HG03159 (cell line): ENCODE measurements at regions not wholly inside any gene's neighbourhood (a gene's known extent, or its start where the extent isn't known, plus 50 kb on each side); places are given as distances from the start of the nearest gene placed in this dataset.

Experiments used
- ATAC-seq: cut with Tn5 transposase; IDR thresholded peaks from one replicate; pipeline ENCODE4 v1.9.1; 2021; ENCODE audit warnings: mild to moderate bottlenecking, moderate library complexity; ENCODE audit not compliant: unreplicated experiment

DNA sequence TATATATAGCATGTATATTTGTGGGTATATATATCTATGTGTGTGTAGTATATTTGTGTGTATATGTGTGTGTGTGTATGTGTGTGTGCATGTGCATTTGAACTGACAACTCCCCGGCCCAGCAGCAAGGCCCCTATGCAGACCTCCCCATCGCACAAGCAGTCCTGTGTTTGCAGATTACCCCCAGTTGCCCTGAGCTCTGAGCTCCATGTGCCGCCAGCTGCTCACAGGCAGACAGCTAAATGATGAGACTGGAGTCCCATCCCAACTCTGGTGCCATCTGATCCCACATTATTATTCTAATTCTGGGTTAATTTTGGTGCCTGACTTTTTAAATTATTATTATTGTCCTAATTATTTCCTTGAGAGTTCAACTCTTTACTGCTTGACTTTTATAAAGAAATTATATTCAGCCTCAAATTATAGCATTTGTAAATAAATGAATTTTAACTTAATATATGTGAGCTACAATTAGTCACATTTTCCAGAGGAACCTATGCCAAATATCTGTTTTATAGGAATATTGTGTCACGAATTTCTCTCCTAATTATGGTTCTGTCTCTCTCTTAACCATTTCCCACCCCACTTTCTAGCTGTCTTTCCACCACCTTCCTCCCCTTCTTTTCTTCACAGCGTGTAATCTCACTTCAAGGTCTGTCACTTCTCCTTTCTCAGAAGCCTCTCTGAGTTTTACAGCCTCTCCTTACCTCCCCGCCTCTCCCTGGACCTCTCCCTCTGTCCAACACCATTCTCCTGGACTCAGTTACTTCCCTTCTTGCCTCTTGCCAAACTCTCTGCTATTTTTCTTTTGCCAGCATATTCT lies 90.6 kb upstream of the SYNDIG1 start:
- ATAC-seq = no peak

DNA sequence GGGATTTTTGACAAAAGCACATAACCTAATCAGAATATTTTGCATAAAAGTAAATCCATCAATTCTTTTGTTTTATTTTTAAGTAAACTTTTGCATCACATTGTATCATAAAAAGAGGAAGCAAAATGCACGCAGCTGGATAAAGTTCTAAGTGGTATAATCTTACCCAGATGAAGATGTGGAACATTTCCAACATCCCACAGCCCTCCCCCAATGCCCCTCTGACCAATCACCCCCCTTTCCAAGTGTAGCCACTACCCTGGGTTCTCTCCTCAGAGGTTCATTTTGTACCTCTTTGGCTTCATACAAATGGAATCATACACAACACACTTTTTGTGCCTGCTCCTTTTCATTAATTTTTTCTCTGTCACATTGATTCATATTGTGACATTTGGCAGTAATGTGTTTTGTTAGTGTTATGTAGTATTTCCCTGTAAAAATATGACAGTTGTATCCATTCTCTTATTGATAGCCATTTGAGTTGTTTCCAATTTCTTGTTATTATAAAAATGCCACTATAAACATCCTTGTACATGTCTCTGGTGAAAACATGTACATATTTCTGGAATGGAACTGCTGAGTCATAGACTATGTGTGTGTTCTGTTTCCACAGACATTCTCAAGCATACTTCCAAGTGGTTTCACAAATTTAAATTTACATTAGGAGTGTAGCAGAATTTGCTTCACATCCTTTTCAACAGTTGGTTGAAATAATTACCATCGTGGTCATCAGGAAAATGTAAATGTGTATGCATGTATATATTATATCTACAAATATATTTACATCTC lies 92.9 kb upstream of the SYNDIG1 start:
- ATAC-seq = no peak

DNA sequence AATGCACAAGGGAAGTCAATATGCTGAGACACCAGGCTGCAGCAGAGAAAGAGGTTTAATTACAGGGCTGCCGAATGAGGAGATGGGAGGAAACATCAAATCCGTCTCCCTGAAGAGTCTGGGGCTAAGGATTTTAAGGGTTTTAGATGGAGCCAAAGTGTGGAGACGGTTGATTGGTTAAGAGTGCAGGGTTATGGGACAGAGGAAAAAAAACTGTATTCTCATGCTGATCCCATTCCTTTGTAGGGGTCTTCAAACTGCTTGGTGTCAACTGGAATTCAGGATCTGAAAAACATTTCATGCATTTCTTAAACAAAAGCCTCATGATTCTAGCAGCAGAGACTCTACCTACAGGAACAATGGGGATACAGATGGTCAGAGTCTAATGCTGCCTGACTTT lies 96.1 kb upstream of the SYNDIG1 start:
- no peak for ATAC-seq

DNA sequence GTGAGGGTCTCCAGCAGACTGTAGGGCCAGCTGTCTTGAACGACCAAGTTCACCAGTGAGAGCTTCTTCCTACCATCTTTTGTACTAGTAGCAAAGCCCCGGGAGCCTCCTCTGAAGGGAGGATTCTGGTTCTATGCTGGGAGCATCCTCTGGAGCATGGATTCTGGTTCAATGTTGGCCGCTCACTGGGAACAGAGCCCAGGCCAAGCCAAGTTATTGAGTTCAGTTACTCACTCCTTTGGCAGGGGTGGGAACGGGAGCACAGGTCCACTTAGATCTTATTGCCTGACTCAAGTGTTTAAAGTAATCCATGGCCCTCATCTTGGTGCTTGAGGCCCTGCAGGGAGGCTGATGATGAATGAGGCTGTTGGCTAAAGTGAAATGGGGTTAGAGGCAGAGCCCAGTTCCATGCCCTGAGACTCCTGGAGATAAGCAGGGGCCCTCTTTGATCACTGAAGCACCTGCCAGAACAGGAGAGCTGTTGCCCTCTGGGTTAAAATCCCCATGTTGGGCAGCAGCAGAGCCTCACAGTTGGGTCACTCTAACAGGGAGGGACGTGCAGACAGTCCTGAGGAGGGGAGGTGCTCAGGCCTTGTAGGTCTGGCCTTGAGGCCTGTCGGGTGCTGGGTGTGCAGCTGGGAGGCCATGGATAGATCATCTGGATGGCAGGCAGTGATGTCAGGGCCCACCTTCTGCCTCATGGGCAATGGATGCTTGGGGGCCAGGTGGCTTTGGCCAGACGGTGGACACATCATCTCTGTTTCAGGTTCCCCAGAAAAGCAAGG lies 98.3 kb upstream of the SYNDIG1 start:
- no peak for ATAC-seq

DNA sequence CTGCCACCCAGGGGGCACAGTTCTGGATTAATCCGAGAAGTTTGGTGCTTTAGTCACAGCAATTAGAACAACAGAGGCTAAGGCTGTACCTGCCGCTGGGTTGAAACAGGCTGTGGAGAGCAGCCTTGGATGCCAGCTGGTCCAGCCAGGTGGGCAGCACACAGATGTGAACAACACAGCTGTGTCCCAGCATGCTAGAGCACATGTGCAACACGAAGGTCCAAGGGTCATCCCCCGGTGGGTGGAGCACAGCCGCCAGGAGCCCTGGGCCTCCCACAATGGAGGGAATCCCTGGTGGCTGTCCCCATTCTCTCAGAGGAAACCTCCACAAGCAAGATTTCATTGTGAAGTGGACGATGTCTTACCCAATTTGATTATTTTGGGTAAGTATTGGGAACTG lies 99.2 kb upstream of the SYNDIG1 start:
- ATAC-seq = no peak

DNA sequence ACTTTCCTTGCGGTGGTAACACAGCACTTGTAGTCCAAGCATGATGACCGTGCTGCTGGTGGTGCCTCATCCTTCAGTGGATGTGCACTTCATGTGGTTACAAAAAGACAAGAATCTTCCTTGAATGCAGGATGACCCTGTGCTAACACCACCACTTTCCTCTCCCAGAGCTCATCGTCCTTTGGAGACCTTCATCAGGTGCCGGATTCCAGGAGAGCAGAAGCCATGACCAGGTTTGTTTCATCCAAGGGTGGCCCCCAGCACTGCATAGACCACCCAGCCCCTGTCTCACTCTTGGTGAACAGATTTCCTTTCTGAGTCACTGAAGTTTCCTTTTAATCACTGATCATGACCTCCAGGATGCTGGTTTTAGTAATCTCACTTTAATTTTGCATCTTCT lies 101.2 kb upstream of the SYNDIG1 start:
- ATAC-seq = no peak

DNA sequence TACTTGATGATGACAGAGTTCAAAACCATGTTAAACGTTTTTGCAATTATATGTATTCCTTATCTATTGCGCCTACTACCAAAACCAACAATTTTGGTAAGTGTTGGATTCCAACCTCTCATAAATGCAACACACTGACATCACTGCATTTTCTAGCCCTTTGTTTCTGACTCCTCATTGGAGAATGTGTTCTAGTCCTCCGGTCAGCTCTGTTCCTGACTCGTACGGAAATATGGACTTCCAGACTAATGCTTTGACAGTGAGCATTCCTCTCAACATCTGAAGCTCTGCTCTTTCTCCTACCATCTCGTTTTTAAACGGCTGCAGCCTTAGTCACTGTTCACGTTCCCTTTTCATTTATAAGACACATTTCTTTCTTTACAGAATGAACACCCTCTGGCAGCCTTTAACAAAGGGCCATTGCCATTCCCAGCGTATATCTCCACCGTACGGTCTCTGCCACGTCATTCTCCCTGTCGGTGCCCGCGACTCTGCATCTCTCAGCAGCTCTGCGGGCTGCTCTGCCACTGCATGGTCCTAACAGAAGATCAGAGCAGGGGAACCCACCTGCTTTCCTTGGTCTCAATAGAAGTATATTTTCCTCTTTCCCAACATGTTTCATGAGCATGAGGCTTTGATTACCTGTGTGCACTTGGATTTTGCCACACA lies 103.0 kb upstream of the SYNDIG1 start:
- no peak for ATAC-seq

DNA sequence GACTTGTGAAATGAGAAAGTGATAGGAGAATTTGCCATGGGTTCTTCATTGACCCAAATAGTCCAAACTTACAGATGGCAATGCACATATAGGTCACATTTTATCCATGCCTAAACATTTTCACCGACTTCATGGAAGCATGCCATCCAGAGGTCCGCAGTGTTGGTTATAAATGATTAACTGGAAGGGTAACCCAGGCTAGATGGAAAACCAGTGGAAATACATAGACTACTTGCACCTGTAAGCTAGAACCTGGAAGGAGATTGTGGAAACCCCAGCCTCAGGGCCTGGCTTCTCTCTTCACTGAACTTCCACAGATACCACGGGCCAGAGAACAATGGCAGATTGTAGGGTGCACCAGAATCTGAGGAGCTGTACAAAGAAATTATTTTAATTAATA lies 103.8 kb upstream of the SYNDIG1 start:
- ATAC-seq = no peak

DNA sequence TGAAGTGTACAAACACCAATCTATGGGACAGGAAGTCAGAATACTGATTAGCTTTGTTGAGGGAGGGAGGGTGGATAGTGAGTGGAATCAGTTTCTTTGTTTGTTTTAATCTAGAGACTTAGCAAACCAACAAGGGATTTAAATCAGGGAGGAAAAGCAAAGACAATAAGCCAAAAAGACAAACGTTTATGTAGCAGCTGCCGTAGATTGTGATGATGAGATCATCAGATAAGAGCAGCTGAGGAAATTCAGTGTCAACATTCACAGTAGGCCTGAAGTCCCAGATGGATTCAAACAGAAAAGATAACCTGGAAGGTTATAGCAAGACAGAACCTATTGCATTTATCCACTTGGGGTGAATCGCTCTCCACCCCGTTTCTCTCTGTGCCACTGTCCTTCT lies 104.9 kb upstream of the SYNDIG1 start:
- no peak for ATAC-seq

DNA sequence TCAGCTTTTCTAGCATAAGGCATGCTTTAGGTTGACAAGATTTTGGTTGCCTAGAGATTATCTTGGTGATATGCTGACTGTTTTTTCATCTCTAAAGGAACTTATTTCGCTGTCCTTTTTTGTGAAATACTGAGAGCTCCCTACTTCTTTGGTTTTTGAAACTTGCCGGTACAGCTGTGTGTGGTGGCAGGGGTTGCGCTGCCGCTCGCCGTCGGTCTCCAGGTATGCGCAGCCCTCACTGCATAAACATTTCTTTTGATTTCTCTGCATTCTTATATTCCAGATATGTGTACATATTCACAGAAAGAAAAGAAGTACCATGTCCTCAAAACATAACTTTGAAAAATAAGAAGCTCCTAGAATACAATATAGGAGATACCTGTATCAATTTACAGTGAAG lies 106.4 kb upstream of the SYNDIG1 start:
- ATAC-seq = no peak

DNA sequence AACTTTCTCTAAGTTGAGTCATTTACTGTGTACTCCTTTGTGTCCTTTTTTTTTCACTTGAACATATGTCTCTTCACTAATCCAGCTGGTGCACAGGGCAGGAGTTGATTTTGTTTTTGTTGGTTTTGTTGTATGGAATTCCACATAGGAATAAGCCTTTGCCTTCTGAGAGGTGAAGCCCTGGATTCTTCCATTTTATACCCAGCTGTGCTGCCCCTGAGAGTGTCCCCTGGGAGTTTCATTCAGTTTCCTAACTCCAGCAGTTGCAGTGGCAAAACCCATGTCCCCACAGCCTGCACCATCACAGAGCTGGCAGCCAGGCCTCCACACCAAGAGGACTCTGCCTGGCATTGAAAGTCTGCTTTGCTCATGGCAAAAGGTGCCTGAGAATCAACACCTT lies 107.3 kb upstream of the SYNDIG1 start:
- ATAC-seq = no peak

DNA sequence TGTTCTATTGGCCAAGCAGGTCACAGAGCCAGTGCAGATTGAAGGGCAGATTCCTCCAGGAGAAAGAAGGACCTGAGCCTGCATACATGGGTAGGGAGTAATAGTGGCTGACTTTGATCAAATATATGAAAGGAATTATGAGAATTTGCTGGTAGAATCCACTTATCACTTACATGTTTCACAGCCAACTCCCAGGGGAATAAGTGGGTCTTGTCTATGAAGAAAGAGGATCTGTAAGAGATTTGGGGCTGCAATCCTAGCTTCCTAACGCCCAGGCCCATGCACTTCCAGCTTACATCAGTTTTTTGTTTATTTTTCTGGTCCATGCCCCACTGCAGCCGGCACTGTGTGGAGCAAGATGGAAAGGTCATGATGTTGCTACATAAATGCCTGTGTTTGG lies 107.9 kb upstream of the SYNDIG1 start:
- no peak for ATAC-seq

DNA sequence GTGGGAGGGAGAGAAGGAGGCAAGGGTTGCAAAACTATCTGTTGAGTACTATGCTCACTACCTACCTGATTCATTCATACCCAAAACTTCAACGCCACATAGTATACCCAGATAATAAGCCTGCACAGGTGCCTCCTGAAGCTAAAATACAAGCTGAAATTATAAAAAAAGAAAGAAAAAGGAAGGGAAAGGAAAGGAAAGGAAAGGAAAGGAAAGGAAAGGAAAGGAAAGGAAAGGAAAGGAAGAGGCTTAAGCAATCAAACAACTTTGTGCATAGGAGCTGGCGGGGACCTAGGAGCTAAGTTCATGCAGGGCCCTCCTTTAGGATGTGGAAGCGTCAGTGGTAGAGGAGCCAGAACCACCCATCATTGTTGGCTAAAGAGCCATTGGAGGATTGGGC lies 108.9 kb upstream of the SYNDIG1 start:
- no peak for ATAC-seq

DNA sequence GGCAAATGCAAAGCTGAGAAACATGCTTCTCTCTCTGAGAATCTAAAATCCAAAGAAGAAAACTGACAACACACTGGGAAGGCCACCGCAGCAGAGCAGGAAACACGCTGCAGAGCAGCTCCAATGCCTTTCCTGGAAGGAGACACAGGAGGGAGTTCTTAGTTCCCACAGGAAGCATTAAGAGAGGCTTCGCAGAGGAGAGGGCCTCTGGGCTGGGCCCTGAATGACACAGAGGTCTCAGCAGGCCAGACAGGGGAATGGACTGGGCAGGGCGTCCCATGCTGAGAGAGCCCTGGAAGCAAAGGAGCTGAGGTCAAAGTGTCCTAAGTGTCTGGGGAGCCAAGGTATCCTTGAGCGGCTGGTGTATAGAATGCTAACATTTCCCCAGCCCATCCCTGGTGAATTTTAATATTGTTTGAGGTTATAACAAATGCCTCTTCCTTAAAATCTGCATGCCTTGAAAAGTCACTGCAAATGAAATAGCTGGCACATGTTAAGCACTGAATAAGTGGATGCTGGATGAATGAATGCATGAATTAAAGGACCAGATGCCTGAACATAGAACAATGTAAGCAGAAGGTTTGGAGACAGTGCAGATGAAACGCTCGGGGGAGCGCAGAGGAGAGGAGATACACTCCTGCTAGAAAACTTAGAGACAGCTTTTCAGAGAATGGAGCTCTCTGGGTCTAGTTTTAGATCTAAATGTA lies 110.0 kb upstream of the SYNDIG1 start:
- ATAC-seq = no peak

DNA sequence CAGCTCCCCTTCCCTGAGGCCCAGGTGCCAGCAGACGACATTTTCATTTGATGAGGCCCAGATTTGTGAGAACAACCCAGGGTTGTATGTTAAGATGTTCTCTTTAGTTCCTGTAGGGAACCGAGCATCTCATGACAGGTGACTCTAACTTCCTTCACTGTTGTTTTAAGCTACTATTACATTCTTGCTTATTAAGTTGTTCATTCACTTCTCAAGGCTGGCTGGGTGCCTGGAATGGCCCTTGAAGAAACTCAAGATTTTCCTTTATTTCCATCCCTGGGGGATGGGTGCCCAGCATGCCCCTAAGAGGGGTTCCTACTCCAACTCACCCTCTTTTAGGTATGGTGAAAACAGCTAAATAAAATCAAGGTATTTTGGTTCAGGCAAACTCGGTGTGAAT lies 111.5 kb upstream of the SYNDIG1 start:
- ATAC-seq = no peak

DNA sequence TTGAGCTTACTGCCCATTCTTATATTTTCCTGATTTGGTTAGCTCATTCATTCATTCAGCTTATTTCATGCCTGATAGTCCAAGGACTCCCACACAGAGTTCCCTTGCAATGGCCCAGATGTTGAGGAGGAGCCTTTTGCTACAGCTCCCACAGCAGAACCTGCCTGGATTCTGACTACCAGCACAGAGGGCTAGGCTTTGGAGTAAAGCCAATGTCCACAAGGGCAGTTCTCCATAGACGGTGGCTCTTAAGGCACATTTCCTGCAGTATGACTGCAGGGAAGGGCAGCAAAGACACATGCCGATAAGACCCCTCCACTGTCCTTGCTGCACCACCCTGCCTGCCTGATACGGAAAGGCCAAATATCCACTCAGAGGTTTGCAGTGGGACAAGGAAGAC lies 112.3 kb upstream of the SYNDIG1 start:
- no peak for ATAC-seq

DNA sequence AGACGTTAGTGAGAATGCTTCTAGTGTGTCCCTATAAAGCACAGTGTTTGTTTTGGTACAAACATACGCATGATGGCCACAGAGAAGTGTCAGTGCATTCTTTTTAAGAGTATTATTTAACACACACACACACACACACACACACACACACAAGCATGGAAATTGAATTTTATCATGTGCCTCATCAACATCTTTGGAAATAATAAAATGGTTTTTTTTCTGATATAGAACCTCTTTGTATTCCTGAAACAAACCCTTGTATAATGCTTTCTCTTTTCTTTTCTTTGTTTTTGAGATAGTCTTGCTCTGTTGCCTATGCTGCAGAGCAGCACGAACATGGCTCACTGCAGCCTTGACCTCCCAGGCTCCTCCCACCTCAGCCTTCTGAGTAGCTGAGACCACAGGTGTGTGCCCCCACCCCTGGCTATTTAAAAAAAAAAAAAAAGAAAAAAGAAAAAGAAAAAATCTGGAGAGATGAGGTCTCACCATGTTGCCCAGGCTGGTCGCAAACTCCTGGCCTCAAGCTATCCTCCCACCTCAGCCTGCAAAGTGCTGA lies 116.2 kb upstream of the SYNDIG1 start:
- no peak for ATAC-seq

DNA sequence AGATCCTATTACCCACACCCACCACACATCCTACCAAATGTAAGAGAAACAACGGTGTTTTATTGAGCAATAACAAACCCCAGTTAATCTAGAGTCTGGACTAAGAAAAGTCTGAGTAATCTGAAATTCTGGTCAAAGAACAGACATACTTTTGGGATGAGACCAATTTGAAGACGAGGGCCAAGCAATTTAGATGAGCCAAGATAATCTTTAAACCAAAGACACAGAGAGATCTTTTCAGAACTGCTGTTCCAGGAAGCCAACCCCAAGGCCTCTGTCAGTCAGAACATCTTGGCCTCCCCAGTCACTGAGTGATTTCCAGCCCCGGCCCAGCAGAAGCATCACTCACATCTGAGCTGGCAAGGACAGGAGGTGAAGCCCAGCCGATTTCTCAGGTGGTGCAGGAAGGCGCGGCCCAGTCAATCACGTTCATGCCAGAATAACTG lies 118.5 kb upstream of the SYNDIG1 start:
- ATAC-seq = no peak

DNA sequence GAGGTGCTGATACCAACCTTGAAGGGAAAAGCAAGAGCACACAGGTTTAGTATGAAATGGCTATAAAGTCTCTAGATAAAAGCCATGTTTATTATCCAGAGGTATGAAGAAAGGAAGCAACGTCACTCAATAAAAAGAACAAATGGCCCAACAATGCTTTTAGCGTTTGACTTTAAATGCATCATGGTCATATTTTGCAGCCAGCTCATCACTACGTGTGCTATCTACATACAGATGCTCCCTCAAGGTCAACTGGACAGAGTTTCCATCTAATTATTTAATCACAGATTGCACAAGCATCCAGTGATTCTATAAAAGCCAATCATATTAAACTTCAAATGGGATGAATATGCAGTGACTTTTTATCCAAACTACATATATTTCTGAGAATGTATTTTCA lies 127.6 kb upstream of the SYNDIG1 start:
- no peak for ATAC-seq

DNA sequence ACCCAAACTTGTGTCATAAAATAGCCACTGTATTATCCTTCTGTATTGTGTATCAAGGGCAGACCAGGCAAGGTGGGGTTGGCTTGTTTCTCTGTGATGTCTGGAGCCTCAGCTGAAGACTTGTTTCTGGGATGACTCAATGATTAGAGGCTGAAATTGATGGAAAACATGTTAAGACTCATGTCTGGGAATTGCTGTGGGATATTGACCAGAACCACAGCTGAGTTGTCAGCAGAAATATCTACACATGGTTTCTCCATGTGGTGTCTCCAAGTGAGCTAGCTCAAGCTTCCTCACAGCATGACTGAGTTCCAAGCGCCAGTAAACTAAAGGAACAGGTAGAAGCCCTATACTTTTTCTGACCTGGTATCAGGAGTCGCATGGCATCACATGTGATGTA lies 128.5 kb upstream of the SYNDIG1 start:
- ATAC-seq = no peak
